GM12875 (cell line): ENCODE measurements at regions not wholly inside any gene's neighbourhood (a gene's known extent, or its start where the extent isn't known, plus 50 kb on each side); places are given as distances from the start of the nearest gene placed in this dataset.
"Not testable (repeated sequence)": the region's sequence is repeated elsewhere in the genome, so short reads cannot be mapped to it uniquely, and the experiment has no call there.

Source experiments
- H3K4me3 ChIP-seq: one replicate; pipeline ENCODE4 v1.5.1; 2011; ENCODE audit warnings: low read depth, low read length, control low read depth
- TF ChIP-seq, protein P1 (sequence below): IDR thresholded peaks from 2 replicates; pipeline ENCODE4 v1.5.1; 2011; ENCODE audit warnings: low read depth, mild to moderate bottlenecking, control low read depth, inconsistent platforms, low read length, moderate library complexity, borderline replicate concordance; ENCODE audit not compliant: insufficient read depth

DNA sequence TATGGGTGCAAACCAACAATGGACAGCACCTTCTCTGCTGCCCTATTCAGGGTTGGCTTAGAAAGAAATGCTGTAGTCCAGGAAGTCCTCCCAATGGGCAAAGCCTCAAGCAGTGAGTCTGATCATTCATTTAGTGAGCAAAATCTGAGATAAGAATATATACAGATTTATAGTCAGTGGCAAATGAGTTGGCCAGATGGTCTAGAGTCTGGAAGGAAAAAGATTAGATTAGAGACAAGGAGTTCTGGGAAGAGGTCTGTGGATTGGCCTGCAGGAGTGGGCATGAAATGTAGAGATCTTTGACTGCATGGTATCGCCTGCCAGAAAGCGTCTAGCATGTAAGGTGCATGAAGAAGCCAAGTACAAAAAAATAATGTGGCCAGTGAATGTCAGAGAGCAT lies 201.9 kb upstream of the PTER start:
- no peak overlapping the region for H3K4me3 ChIP-seq
- TF ChIP-seq, protein P1, sequence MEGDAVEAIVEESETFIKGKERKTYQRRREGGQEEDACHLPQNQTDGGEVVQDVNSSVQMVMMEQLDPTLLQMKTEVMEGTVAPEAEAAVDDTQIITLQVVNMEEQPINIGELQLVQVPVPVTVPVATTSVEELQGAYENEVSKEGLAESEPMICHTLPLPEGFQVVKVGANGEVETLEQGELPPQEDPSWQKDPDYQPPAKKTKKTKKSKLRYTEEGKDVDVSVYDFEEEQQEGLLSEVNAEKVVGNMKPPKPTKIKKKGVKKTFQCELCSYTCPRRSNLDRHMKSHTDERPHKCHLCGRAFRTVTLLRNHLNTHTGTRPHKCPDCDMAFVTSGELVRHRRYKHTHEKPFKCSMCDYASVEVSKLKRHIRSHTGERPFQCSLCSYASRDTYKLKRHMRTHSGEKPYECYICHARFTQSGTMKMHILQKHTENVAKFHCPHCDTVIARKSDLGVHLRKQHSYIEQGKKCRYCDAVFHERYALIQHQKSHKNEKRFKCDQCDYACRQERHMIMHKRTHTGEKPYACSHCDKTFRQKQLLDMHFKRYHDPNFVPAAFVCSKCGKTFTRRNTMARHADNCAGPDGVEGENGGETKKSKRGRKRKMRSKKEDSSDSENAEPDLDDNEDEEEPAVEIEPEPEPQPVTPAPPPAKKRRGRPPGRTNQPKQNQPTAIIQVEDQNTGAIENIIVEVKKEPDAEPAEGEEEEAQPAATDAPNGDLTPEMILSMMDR, result no peak

DNA sequence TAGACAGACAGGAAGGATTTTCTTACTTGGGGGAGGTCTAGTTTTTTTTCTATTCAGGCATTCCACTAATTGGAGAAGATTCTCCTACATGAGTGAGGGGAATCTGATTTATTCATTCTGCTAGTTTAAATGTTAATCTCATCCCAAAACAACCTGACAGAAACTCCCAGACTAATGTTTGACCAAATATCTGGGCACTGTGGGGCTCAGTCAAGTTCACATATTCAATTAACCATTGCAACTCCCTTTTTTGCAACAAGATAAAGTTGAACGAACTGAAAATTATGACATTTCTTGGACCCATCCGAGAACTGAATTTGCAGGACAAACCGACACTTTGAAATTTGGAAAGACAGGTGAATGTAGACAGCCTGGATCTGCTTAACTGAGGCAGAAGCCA lies 194.4 kb upstream of the PTER start:
- H3K4me3 ChIP-seq, result no peak overlapping the region

DNA sequence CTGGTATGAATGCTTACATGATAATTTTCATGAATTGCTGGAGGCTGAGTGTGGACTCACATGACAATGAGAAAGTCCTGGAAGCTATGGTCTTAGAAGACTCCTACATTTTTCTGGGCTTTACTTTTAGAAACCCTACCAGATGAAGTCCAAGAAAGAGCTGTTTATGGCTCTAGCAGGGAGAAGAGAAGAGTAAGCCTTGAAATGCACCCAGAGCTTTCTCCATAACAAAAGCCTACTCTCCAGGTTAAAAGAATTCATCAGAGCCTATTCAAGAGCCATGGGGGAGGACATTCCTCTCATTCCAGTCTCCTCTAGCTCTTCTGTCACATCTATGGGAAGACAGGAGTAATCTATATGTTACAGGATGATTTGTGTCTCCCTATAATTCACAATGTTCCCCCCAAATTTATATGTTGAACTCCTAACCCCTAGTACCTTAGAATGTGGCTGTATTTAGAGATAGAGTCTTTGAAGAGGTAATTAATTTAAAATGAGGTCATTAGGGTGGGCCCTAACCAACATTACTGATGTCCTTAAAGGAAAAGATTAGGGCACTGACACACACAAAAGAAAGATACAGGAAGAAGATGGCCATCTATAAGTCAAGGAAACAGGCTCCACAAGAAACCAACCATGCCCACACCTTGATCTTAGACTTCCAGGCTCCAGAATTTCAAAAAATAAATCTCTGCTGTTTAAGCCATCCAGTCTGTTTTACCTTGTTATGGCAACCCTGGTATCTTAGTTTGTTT lies 193.8 kb upstream of the PTER start:
- TF ChIP-seq, protein P1, result no peak
- H3K4me3 ChIP-seq, result no peak overlapping the region

More for the DNA sequence above, 194.4 kb upstream of the PTER start:
- TF ChIP-seq, protein P1, result no peak

DNA sequence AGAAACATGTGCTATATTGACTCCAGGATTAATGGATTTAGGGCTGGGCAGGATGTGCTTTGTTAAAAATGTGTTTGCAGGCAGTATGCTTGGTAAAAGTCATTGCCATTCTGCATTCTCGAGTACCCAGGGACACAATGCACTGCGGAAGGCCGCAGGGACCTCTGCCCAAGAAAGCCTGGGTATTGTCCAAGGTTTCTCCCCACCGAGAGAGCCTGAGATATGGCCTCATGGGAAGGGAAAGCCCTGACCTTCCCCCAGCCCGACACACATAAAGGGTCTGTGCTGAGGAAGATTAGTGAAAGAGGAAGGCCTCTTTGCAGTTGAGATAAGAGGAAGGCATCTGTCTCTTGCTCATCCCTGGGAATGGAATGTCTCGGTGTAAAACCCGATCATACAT lies 186.7 kb upstream of the PTER start:
- not testable (repeated sequence) for H3K4me3 ChIP-seq

DNA sequence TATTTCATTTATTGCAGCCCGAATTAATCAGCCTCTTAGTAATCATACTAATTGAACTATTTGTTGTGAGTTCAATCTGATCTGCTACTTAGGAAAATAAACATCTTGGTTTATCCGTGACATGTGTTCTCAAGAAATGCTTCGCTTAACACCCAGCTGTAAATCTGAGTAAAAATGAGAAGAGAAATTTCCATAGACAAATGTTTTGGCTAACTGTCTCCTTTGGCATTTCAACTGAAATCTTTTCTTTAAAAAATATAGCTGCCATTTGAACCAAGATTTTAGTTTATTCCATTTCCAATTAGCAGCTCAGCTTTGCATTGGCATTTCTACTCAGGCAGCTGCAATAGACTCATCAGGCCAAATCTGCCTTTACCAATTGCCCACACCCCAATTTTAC lies 180.5 kb upstream of the PTER start:
- TF ChIP-seq, protein P1, result no peak
- no peak overlapping the region for H3K4me3 ChIP-seq

DNA sequence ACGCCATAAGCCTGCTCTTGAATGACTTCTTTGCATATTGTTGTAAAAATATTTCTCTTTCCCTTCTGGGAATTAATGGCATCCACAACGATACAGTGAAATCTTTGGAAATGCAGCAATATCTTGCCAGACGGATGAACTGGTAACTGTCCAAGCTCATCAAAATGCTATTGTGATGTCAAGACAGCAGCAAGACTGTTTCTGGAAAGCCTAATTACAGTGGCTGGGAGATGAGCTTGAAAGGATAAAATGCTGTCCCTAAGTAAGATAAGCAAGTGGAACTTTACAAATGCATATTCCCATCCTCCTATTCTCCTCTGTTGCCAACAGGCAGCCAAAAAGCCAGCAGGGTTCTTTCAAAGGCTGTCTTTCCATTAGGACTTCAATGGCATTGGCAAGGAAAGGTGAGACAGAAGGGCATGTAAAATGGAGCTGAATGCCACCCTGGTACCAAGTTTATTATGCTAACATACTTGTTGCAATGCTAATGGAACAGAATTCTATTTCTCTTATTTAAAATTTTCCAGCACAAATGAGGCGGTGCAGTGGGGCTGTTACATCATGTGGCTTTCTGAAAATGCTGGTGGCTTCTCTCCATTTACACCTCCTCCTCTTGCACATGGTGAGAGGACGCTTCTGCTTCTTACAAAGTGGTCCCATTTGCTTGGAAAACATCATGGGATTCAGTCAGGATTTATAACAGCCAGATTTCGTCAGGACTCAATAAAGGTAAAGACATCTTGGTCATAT lies 178.3 kb upstream of the PTER start:
- TF ChIP-seq, protein P1, result no peak
- no peak overlapping the region for H3K4me3 ChIP-seq

DNA sequence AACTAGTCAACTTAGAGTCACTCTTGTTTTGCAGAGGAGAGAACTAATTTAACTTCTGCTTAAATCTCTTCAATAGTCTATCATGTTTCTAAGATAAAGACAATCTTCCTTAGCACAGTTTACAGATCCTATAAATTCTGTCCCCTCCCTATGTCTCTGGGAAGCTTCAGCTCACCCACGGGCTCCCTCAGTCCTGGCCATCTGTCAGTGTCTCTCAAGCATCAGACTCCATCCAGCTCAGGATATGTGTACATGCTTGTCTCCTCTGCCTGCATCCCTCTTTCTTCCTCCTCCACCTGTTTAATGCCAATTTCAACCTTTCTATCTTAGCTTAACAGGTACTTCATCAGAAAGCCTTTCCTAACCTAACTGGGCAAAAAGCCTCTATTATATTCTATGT lies 177.1 kb upstream of the PTER start:
- TF ChIP-seq, protein P1, result no peak
- no peak overlapping the region for H3K4me3 ChIP-seq
